ENCODE measurements at regions not wholly inside any gene's neighbourhood (a gene's known extent, or its start where the extent isn't known, plus 50 kb on each side); places are given as distances from the start of the nearest gene placed in this dataset.

DNA sequence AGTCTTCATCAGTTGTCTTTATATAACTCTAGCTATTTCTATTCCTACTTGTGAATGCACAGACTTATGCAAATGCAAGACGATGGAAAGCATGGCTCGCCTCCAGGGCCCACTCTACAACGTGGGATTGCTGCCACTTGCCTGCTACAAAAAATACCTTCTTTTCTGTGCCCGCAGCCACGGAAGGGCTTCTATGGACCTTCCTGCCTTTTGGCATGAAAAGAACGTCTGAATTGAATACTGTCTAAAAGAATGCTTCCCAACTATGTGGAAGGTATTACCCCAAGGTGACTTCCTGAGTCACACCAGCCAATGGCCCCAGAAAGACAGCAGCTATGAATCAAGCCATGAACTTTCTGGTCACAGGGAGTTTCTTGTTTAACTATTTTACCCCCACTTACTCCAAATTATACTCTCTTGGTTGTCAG lies 261.2 kb downstream of the HIVEP2 start:
- no peak for TF ChIP-seq POLR2A (IDR thresholded peaks at IDR 0.05)
- TF ChIP-seq, protein P1, sequence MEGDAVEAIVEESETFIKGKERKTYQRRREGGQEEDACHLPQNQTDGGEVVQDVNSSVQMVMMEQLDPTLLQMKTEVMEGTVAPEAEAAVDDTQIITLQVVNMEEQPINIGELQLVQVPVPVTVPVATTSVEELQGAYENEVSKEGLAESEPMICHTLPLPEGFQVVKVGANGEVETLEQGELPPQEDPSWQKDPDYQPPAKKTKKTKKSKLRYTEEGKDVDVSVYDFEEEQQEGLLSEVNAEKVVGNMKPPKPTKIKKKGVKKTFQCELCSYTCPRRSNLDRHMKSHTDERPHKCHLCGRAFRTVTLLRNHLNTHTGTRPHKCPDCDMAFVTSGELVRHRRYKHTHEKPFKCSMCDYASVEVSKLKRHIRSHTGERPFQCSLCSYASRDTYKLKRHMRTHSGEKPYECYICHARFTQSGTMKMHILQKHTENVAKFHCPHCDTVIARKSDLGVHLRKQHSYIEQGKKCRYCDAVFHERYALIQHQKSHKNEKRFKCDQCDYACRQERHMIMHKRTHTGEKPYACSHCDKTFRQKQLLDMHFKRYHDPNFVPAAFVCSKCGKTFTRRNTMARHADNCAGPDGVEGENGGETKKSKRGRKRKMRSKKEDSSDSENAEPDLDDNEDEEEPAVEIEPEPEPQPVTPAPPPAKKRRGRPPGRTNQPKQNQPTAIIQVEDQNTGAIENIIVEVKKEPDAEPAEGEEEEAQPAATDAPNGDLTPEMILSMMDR (IDR thresholded peaks at IDR 0.05): no peak

Measured in thyroid gland (tissue), 4 donors.